Progenitor cell of endocrine pancreas (in vitro differentiated cells): ENCODE measurements at regions not wholly inside any gene's neighbourhood (a gene's known extent, or its start where the extent isn't known, plus 50 kb on each side); places are given as distances from the start of the nearest gene placed in this dataset.

Experiments
- DNase-seq: peaks from one replicate; pipeline ENCODE4 v3.0.0; 2021; ENCODE audit warnings: low spot score; ENCODE audit not compliant: unreplicated experiment
- H3K27ac Mint-ChIP-seq: 2 replicates; pipeline ENCODE4 v1.8.0; 2021; ENCODE audit warnings: mild to moderate bottlenecking, moderate library complexity, mixed read lengths
- H3K27me3 Mint-ChIP-seq: 2 replicates; pipeline ENCODE4 v1.8.0; 2021; ENCODE audit warnings: mixed read lengths
- H3K36me3 Mint-ChIP-seq: 2 replicates; pipeline ENCODE4 v1.8.0; 2022; ENCODE audit warnings: mixed read lengths; ENCODE audit not compliant: insufficient read depth
- H3K4me1 Mint-ChIP-seq: 2 replicates; pipeline ENCODE4 v1.8.0; 2021; ENCODE audit warnings: low read depth, mixed read lengths
- H3K4me3 Mint-ChIP-seq: 2 replicates; pipeline ENCODE4 v1.8.0; 2021; ENCODE audit warnings: low read depth, mild to moderate bottlenecking, moderate library complexity, mixed read lengths
- H3K9me3 Mint-ChIP-seq: 2 replicates; pipeline ENCODE4 v1.8.0; 2021; ENCODE audit warnings: low read depth, mixed read lengths
- CTCF ChIP-seq: fragments of 200-600 bp; sonication (generic); IDR thresholded peaks from one replicate; pipeline ENCODE4 v1.5.0; 2021; ENCODE audit warnings: antibody characterized with exemption, mild to moderate bottlenecking; ENCODE audit not compliant: unreplicated experiment

GRCh38 chr20:11281240-11281639 lies 607.4 kb upstream of the JAG1 start:
- Mint-ChIP-seq H3K4me1 (peaks cover 14% of the 10 kb centered on the region), H3K27me3 (no peaks in the 10 kb centered on the region), H3K4me3 (no peak overlapping the region), H3K36me3 (no peaks in the 10 kb centered on the region), H3K9me3 (peaks cover 8% of the 10 kb centered on the region), H3K27ac (no peak overlapping the region)
- no peak for TF ChIP-seq CTCF
- no peak for DNase-seq

GRCh38 chr20:11281768-11282167 lies 608.0 kb upstream of the JAG1 start:
- peaks cover 11% of the 10 kb centered on the region for H3K4me1 Mint-ChIP-seq
- H3K4me3 Mint-ChIP-seq = no peak overlapping the region
- no peaks in the 10 kb centered on the region for H3K27me3 Mint-ChIP-seq
- H3K36me3 Mint-ChIP-seq = no peaks in the 10 kb centered on the region
- H3K9me3 Mint-ChIP-seq = peaks cover 8% of the 10 kb centered on the region
- TF ChIP-seq CTCF = no peak
- no peak for DNase-seq
- H3K27ac Mint-ChIP-seq = no peak overlapping the region

GRCh38 chr20:11287126-11287525 lies 613.3 kb upstream of the JAG1 start:
- Mint-ChIP-seq H3K9me3 (no peaks in the 10 kb centered on the region), H3K4me1 (peaks cover under 1% of the 10 kb centered on the region), H3K27me3 (no peaks in the 10 kb centered on the region), H3K4me3 (no peak overlapping the region), H3K36me3 (no peaks in the 10 kb centered on the region), H3K27ac (no peak overlapping the region)
- no peak for DNase-seq
- TF ChIP-seq CTCF = no peak

GRCh38 chr20:11296221-11296620 lies 621.5 kb upstream of the BTBD3 start:
- no peak for TF ChIP-seq CTCF
- DNase-seq = no peak
- Mint-ChIP-seq H3K4me3 (no peak overlapping the region), H3K27ac (no peak overlapping the region), H3K4me1 (peaks cover 2% of the 10 kb centered on the region), H3K9me3 (no peaks in the 10 kb centered on the region), H3K27me3 (no peaks in the 10 kb centered on the region), H3K36me3 (no peaks in the 10 kb centered on the region)

- Mint-ChIP-seq H3K4me1 (peaks cover 2% of the 10 kb centered on the region), H3K27ac (no peak overlapping the region), H3K27me3 (no peaks in the 10 kb centered on the region), H3K36me3 (no peaks in the 10 kb centered on the region), H3K4me3 (no peak overlapping the region), H3K9me3 (no peaks in the 10 kb centered on the region)
- DNase-seq = no peak
- no peak for TF ChIP-seq CTCF
These were observed 620.7 kb upstream of the BTBD3 start for GRCh38 chr20:11296951-11297350.
